SU-DHL-6 (cell line): ENCODE measurements at regions not wholly inside any gene's neighbourhood (a gene's known extent, or its start where the extent isn't known, plus 50 kb on each side); places are given as distances from the start of the nearest gene placed in this dataset.

Experiments used
- H2AFZ ChIP-seq: fragments of 200-600 bp; sonication (generic); 2 replicates; pipeline ENCODE4 v1.6.1; 2014; ENCODE audit warnings: low read depth, mild to moderate bottlenecking, moderate library complexity, mixed read lengths, antibody characterized with exemption, low read length; ENCODE audit not compliant: severe bottlenecking
- H3F3A ChIP-seq: fragments of 200-600 bp; shearing (Covaris generic); 2 replicates; pipeline ENCODE4 v1.6.0; 2016; ENCODE audit warnings: antibody characterized with exemption, mild to moderate bottlenecking; ENCODE audit not compliant: insufficient read depth
- H3K27ac ChIP-seq: fragments of 200-600 bp; sonication (generic); 2 replicates; pipeline ENCODE4 v1.5.1; 2016; ENCODE audit warnings: low read depth, mild to moderate bottlenecking, low read length, moderate library complexity, mixed read lengths
- H3K27me3 ChIP-seq: fragments of 200-600 bp; sonication (generic), shearing (Covaris generic); 2 replicates; pipeline ENCODE4 v1.6.0; 2014; ENCODE audit warnings: mild to moderate bottlenecking, low read length
- H3K36me3 ChIP-seq: fragments of 200-600 bp; sonication (generic); 2 replicates; pipeline ENCODE4 v1.6.1; 2014; ENCODE audit warnings: mild to moderate bottlenecking, low read length, mixed read lengths
- H3K4me2 ChIP-seq: fragments of 300-600, 200-600 bp; shearing (Covaris generic), sonication (generic); 2 replicates; pipeline ENCODE4 v1.6.0; 2014; ENCODE audit warnings: low read length, low read depth, mild to moderate bottlenecking; ENCODE audit not compliant: poor library complexity, severe bottlenecking
- H3K4me3 ChIP-seq: fragments of 200-600 bp; sonication (generic); 2 replicates; pipeline ENCODE4 v1.5.1; 2014; ENCODE audit warnings: antibody characterized with exemption, low read length, mild to moderate bottlenecking, mixed read lengths; ENCODE audit not compliant: insufficient read depth, poor library complexity, severe bottlenecking
- H3K79me2 ChIP-seq: fragments of 200-600 bp; sonication (generic); 2 replicates; pipeline ENCODE4 v1.6.1; 2014; ENCODE audit warnings: mild to moderate bottlenecking, low read length, moderate library complexity; ENCODE audit not compliant: insufficient read depth
- H3K9ac ChIP-seq: fragments of 200-600 bp; sonication (generic); 2 replicates; pipeline ENCODE4 v1.7.0; 2014; ENCODE audit warnings: mild to moderate bottlenecking, low read length
- H3K9me2 ChIP-seq: fragments of 200-600 bp; sonication (generic); replicated peaks from 2 replicates; pipeline ENCODE4 v1.6.1; 2014; ENCODE audit warnings: low read length; ENCODE audit not compliant: insufficient read depth
- H3K9me3 ChIP-seq: fragments of 200-600 bp; sonication (generic); 2 replicates; pipeline ENCODE4 v1.6.1; 2014; ENCODE audit warnings: low read length, mixed read lengths; ENCODE audit not compliant: insufficient read depth
- H4K20me1 ChIP-seq: fragments of 200-600 bp; sonication (generic); 2 replicates; pipeline ENCODE4 v1.6.1; 2014; ENCODE audit warnings: low read depth, mild to moderate bottlenecking, antibody characterized with exemption, low read length, moderate library complexity, mixed read lengths
- CTCF ChIP-seq: fragments of 200-600 bp; sonication (generic); IDR thresholded peaks from one replicate; pipeline ENCODE4 v1.5.1; 2017; ENCODE audit warnings: antibody characterized with exemption, mild to moderate bottlenecking, low read length, moderate library complexity; ENCODE audit not compliant: insufficient read depth, poor library complexity, severe bottlenecking
- EZH2phosphoT487 ChIP-seq: fragments of 200-600 bp; sonication (generic), shearing (Covaris generic); conservative IDR thresholded peaks from 2 replicates; pipeline ENCODE4 v1.6.1; 2018; ENCODE audit warnings: mild to moderate bottlenecking, antibody characterized with exemption, low read length, moderate library complexity, mixed read lengths

- Histone ChIP-seq H3K36me3 (no peaks in the 10 kb centered on the region), H3K4me3 (no peak overlapping the region), H3K4me2 (no peak overlapping the region), H4K20me1 (no peaks in the 10 kb centered on the region), H2AFZ (no peak overlapping the region), H3K9me2 (no peaks in the 10 kb centered on the region), H3K27me3 (no peaks in the 10 kb centered on the region), H3K27ac (no peak overlapping the region), H3K9ac (no peak overlapping the region), H3F3A (no peaks in the 10 kb centered on the region), H3K79me2 (no peaks in the 10 kb centered on the region), H3K9me3 (no peaks in the 10 kb centered on the region)
- TF ChIP-seq CTCF = no peak
Observed at GRCh38 chr1:29805122-29805895, 569.0 kb downstream of the PTPRU start.

GRCh38 chr1:29804181-29804899 lies 568.0 kb downstream of the PTPRU start:
- no peaks in the 10 kb centered on the region for H3K9me2 ChIP-seq
- no peaks in the 10 kb centered on the region for H4K20me1 ChIP-seq
- H3K9ac ChIP-seq = no peak overlapping the region
- H3K9me3 ChIP-seq = no peaks in the 10 kb centered on the region
- H3K36me3 ChIP-seq = no peaks in the 10 kb centered on the region
- H2AFZ ChIP-seq = no peak overlapping the region
- TF ChIP-seq EZH2phosphoT487 (no peak), CTCF (no peak)
- H3F3A ChIP-seq = no peaks in the 10 kb centered on the region
- H3K79me2 ChIP-seq = no peaks in the 10 kb centered on the region
- no peaks in the 10 kb centered on the region for H3K27me3 ChIP-seq
- no peak overlapping the region for H3K4me3 ChIP-seq
- H3K27ac ChIP-seq = no peak overlapping the region
- no peak overlapping the region for H3K4me2 ChIP-seq

GRCh38 chr1:29803486-29803885 lies 567.2 kb downstream of the PTPRU start:
- no peaks in the 10 kb centered on the region for H3K9me2 ChIP-seq
- H3K9me3 ChIP-seq = no peaks in the 10 kb centered on the region
- H3K36me3 ChIP-seq = no peaks in the 10 kb centered on the region
- no peaks in the 10 kb centered on the region for H3K79me2 ChIP-seq
- H3K27me3 ChIP-seq = no peaks in the 10 kb centered on the region
- no peaks in the 10 kb centered on the region for H4K20me1 ChIP-seq
- no peak overlapping the region for H3K4me2 ChIP-seq
- no peaks in the 10 kb centered on the region for H3F3A ChIP-seq
- no peak for TF ChIP-seq CTCF
- no peak for TF ChIP-seq EZH2phosphoT487
- H3K9ac ChIP-seq = no peak overlapping the region
- no peak overlapping the region for H3K4me3 ChIP-seq
- no peak overlapping the region for H3K27ac ChIP-seq
- no peak overlapping the region for H2AFZ ChIP-seq
